Common myeloid progenitor, CD34-positive (primary cell): ENCODE measurements at regions not wholly inside any gene's neighbourhood (a gene's known extent, or its start where the extent isn't known, plus 50 kb on each side); places are given as distances from the start of the nearest gene placed in this dataset.
"Not testable (repeated sequence)": the region's sequence is repeated elsewhere in the genome, so short reads cannot be mapped to it uniquely, and the experiment has no call there.

Experiments used
- CTCF ChIA-PET: fragments of 350-600 bp; sonication (Branson Sonifier 250); formaldehyde crosslinking; loops from one replicate; lab custom pipeline; 2021; ENCODE audit warnings: antibody characterized with exemption; lab: Charles Lee
- POLR2A ChIA-PET: fragments of 350-600 bp; sonication (Branson Sonifier 250); formaldehyde crosslinking; loops from one replicate; lab custom pipeline; 2021; ENCODE audit warnings: antibody characterized with exemption; lab: Charles Lee
- DNase-seq, 3 donors: peaks; one replicate each; pipeline versions ENCODE4 v3.0.0 to v3.0.0-alpha.2; 2013
- H3K27ac ChIP-seq, 2 experiments: 1 replicate in 1 of 2; 2 replicates in 1 of 2; pipeline ENCODE4 v1.7.0; 2013; ENCODE audit warnings: inconsistent platforms in 2 of 2, low read length in 2 of 2, mild to moderate bottlenecking in 2 of 2, low read depth in 1 of 2, moderate library complexity in 1 of 2; ENCODE audit not compliant: severe bottlenecking in 2 of 2, insufficient read depth in 1 of 2, poor library complexity in 1 of 2
- H3K27me3 ChIP-seq, 5 experiments: replicated peaks in 2 of 5; 1 replicate in 3 of 5; 2 replicates in 2 of 5; pipeline versions ENCODE4 v1.6.1 to v1.7.0; 2013; ENCODE audit warnings: low read length in 4 of 5, mild to moderate bottlenecking in 2 of 5, moderate library complexity in 2 of 5, inconsistent platforms in 1 of 5; ENCODE audit not compliant: insufficient read depth in 5 of 5, control insufficient read depth in 4 of 5
- H3K36me3 ChIP-seq, 4 experiments: 1 replicate in 2 of 4; 2 replicates in 2 of 4; pipeline versions ENCODE4 v1.6.1 to v1.7.0; 2013; ENCODE audit warnings: low read length in 3 of 4, control low read depth in 1 of 4, mild to moderate bottlenecking in 1 of 4; ENCODE audit not compliant: control insufficient read depth in 4 of 4, insufficient read depth in 4 of 4
- H3K4me1 ChIP-seq, 4 experiments: 1 replicate in 3 of 4; 2 replicates in 1 of 4; pipeline versions ENCODE4 v1.6.1 to v1.7.1; 2013; ENCODE audit warnings: low read length in 3 of 4, mild to moderate bottlenecking in 3 of 4, control low read depth in 1 of 4, inconsistent platforms in 1 of 4, moderate library complexity in 1 of 4; ENCODE audit not compliant: control insufficient read depth in 4 of 4, insufficient read depth in 4 of 4; ENCODE audit errors: control extremely low read depth in 1 of 4
- H3K4me3 ChIP-seq, 7 experiments: 1 replicate in 4 of 7; 2 replicates in 3 of 7; pipeline versions ENCODE4 v1.5.1 to v1.7.0; 2013; ENCODE audit warnings: mild to moderate bottlenecking in 7 of 7, low read length in 6 of 7, moderate library complexity in 6 of 7, inconsistent platforms in 2 of 7, low read depth in 2 of 7, control low read depth in 1 of 7; ENCODE audit not compliant: insufficient read depth in 4 of 7, control insufficient read depth in 1 of 7; ENCODE audit errors: extremely low read depth in 1 of 7
- H3K9me3 ChIP-seq, 5 experiments: 1 replicate in 4 of 5; 2 replicates in 1 of 5; pipeline versions ENCODE4 v1.6.1 to v1.7.1; 2013; ENCODE audit warnings: low read length in 4 of 5, mild to moderate bottlenecking in 2 of 5, inconsistent platforms in 1 of 5, low read depth in 1 of 5, moderate library complexity in 1 of 5; ENCODE audit not compliant: control insufficient read depth in 4 of 5, insufficient read depth in 2 of 5; ENCODE audit errors: control extremely low read depth in 1 of 5
- WGBS: methylation state at CpG from one replicate; pipeline ENCODE4 v1.1.5; 2013; ENCODE audit not compliant: insufficient coverage; 5-methylcytosine and 5-hydroxymethylcytosine counted together

DNA sequence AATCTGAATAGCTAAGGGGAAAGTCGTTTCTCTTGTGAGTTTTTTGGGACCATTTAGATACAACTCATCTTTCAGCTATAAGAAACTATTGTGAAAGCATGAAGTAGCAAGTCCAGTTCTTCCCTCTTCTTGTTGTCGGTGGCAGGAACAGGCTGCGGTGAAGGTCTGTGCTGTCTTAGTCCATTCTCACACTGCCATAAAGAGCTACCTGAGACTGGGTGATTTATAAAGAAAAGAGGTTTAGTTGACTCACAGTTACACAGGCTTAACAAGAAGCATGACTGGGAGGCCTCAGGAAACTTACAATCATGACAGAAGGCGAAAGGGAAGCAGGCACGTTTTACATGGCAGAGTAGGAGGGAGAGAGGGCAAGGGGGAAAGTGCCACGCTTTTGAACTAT lies 261.8 kb downstream of the GATA3 start:
- CTCF ChIA-PET, result no interaction called here
- POLR2A ChIA-PET, result no interaction called here
- H3K4me1 ChIP-seq, result no peaks in the 10 kb centered on the region
- WGBS, result 95% methylated on average over 2 of the region's 6 CpGs
- H3K27ac ChIP-seq, result no peak overlapping the region
- no peaks in the 10 kb centered on the region for H3K9me3 ChIP-seq
- H3K27me3 ChIP-seq, result no peaks in the 10 kb centered on the region
- DNase-seq, result no peak
- H3K4me3 ChIP-seq, result no peak overlapping the region
- H3K36me3 ChIP-seq, result no peaks in the 10 kb centered on the region

DNA sequence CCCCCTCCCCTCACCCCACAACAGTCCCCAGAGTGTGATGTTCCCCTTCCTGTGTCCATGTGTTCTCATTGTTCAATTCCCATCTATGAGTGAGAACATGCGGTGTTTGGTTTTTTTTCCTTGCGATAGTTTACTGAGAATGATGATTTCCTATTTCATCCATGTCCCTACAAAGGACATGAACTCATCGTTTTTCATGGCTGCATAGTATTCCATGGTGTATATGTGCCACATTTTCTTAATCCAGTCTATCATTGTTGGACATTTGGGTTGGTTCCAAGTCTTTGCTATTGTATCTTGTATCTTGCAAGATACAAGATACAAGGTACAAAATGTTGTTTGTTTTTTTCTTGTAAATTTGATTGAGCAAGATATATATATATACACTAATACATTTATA lies 263.9 kb downstream of the GATA3 start:
- WGBS, result no CpG with 5 or more reads among the region's 3 CpGs
- CTCF ChIA-PET, H3K27me3 ChIP-seq, H3K27ac ChIP-seq, H3K4me3 ChIP-seq, H3K9me3 ChIP-seq, H3K36me3 ChIP-seq, H3K4me1 ChIP-seq, DNase-seq, POLR2A ChIA-PET: not testable (repeated sequence)

GRCh38 chr10:8318956-8319355 lies 264.5 kb downstream of the GATA3 start:
- Histone ChIP-seq H3K9me3 (no peaks in the 10 kb centered on the region), H3K27ac (no peak overlapping the region), H3K36me3 (no peaks in the 10 kb centered on the region), H3K4me3 (no peak overlapping the region), H3K27me3 (no peaks in the 10 kb centered on the region), H3K4me1 (peaks cover 0 to 10% (median 2%) of the 10 kb centered on the region in 4 experiments)
- 94% methylated on average over 2 of the region's 2 CpGs for WGBS
- DNase-seq, result no peak
- ChIA-PET CTCF (no interaction called here), POLR2A (no interaction called here)

DNA sequence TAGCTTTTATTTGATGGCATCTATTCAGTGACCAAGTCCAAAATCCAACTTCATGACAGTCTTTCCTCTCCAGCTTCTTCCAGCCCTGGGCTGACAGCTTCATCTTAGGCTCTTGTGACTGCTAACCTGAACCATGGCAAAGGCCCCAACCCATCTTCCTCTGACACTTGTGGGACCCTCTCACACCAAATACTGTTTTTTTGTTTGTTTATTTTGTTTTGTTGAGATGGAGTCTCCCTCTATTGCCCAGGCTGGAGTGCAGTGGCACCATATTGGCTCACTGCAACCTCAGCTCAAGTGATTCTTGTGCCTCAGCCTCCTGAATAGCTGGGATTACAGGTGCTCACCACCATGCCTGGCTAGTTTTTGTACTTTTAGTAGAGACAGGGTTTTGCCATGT lies 265.2 kb downstream of the GATA3 start:
- Histone ChIP-seq H3K4me3 (no peak overlapping the region), H3K36me3 (no peaks in the 10 kb centered on the region), H3K4me1 (peaks cover 0 to 10% (median 2%) of the 10 kb centered on the region in 4 experiments), H3K27me3 (no peaks in the 10 kb centered on the region), H3K9me3 (no peaks in the 10 kb centered on the region), H3K27ac (no peak overlapping the region)
- POLR2A ChIA-PET, result no interaction called here
- no peak for DNase-seq
- CTCF ChIA-PET, result no interaction called here

DNA sequence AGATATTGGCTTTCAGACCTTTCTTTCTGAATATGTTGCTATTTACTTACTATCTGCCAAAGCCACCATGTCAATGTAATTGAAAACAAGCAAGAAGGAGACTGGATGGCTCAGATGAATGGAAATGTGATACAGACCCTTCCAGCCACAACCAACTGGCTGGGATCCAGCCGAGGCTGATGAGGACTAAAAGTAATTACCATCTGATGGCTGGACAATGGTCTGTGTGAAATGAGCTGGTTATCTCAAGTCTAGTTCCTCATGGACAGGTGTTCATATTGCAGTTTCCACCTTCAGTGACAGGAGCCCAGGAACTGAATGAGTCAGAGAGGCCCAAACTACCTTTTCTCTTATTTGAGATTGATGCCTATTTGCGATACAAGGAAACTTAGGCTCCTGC lies 267.5 kb downstream of the GATA3 start:
- WGBS, result 100% methylated on average over 1 of the region's 2 CpGs
- POLR2A ChIA-PET, result no interaction called here
- no peak for DNase-seq
- H3K27me3 ChIP-seq, result no peaks in the 10 kb centered on the region
- H3K36me3 ChIP-seq, result no peaks in the 10 kb centered on the region
- no peak overlapping the region for H3K4me3 ChIP-seq
- CTCF ChIA-PET, result interaction anchor here (1.0 kb wide), 1 partner anchor 12 kb away, joined by 4 read pairs; no protein-coding TSS in a partner anchor
- no peak overlapping the region for H3K27ac ChIP-seq
- H3K9me3 ChIP-seq, result no peaks in the 10 kb centered on the region
- H3K4me1 ChIP-seq, result peaks cover 1 to 21% (median 6%) of the 10 kb centered on the region in 4 experiments

DNA sequence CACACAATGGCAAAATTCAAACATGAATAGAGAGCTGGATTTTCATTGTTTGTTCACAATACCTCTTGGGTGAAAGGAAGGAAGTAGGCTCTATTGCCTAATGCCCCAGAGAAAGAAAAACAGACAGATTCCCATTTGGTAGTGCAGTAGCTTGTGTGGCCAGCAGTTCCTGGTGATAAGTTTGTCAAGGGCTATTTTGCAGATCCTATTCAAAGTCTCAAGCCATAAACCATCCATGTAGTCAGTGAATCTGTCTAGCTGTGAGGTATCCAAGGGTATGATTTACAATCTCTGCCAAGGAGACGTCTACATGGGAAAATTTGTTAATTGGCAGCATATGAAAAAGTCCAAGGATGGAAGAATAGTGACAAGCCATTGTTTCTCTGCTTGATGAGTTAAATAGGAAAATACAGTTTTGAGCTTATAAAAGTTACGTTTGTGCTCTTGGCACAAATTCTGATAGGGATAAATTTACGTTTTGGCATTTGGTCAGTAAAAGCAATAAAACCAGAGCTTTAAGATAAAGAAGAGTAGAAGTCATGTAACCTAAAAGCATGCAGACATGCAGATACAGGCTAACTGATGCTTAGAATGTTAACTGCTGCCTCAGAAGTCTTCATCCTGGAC lies 269.1 kb downstream of the GATA3 start:
- Histone ChIP-seq H3K4me1 (peaks cover 1 to 22% (median 6%) of the 10 kb centered on the region in 4 experiments), H3K27ac (no peak overlapping the region), H3K27me3 (no peaks in the 10 kb centered on the region), H3K9me3 (no peaks in the 10 kb centered on the region), H3K4me3 (no peak overlapping the region), H3K36me3 (no peaks in the 10 kb centered on the region)
- WGBS, result 75% methylated on average over 3 of the region's 3 CpGs
- peak in 2 of 3 donors; percentile 15 to 22 for DNase-seq
- CTCF ChIA-PET, result interaction anchor here (1.1 to 1.4 kb wide), 2 partner anchors 9 to 31 kb away, joined by 4 read pairs; no protein-coding TSS in a partner anchor
- POLR2A ChIA-PET, result no interaction called here

- H3K4me3 ChIP-seq, result no peak overlapping the region
- H3K36me3 ChIP-seq, result no peaks in the 10 kb centered on the region
- H3K27ac ChIP-seq, result no peak overlapping the region
- CTCF ChIA-PET, result no interaction called here
- no CpG with 5 or more reads among the region's 6 CpGs for WGBS
- no peak for DNase-seq
- no peaks in the 10 kb centered on the region for H3K9me3 ChIP-seq
- POLR2A ChIA-PET, result no interaction called here
- H3K4me1 ChIP-seq, result peaks cover 1 to 22% (median 6%) of the 10 kb centered on the region in 4 experiments
- no peaks in the 10 kb centered on the region for H3K27me3 ChIP-seq
Observed at GRCh38 chr10:8325024-8325980, 270.8 kb downstream of the GATA3 start.
